Natural killer cell (primary cell): ENCODE measurements at regions not wholly inside any gene's neighbourhood (a gene's known extent, or its start where the extent isn't known, plus 50 kb on each side); places are given as distances from the start of the nearest gene placed in this dataset.

Experiments used
- ATAC-seq, 3 donors: fragments of 150-1000 bp in 2 of 3; fragments of 200-7000 bp in 1 of 3; cut with Tn5 transposase; 1 replicate in 1 of 3; 2 replicates in 2 of 3; pipeline ENCODE4 v1.10.0; 2021; ENCODE audit warnings: mild to moderate bottlenecking in 2 of 3, moderate library complexity in 2 of 3
- DNase-seq, 2 donors: peaks; one replicate each; pipeline versions ENCODE4 v3.0.0 to v3.0.0-alpha.2; 2013 to 2021; ENCODE audit warnings: mixed read lengths in 1 of 2
- H3K27ac ChIP-seq: one replicate; pipeline ENCODE4 v1.5.1; 2013; ENCODE audit warnings: mild to moderate bottlenecking, low read length
- H3K27me3 ChIP-seq: one replicate; pipeline ENCODE4 v1.6.1; 2013; ENCODE audit warnings: low read length; ENCODE audit not compliant: control insufficient read depth, insufficient read depth
- H3K36me3 ChIP-seq: one replicate; pipeline ENCODE4 v1.6.1; 2013; ENCODE audit warnings: low read length; ENCODE audit not compliant: control insufficient read depth, insufficient read depth
- H3K4me1 ChIP-seq: one replicate; pipeline ENCODE4 v1.6.1; 2013; ENCODE audit warnings: low read length; ENCODE audit not compliant: control insufficient read depth, insufficient read depth
- H3K4me3 ChIP-seq: one replicate; pipeline ENCODE4 v1.5.1; 2013; ENCODE audit warnings: low read length
- H3K9me3 ChIP-seq: one replicate; pipeline ENCODE4 v1.6.1; 2013; ENCODE audit warnings: low read length; ENCODE audit not compliant: control insufficient read depth, insufficient read depth
- H3K27ac Mint-ChIP-seq, 2 donors: one replicate each; pipeline ENCODE4 v1.8.0; 2022; ENCODE audit warnings: mild to moderate bottlenecking in 2 of 2, mixed read lengths in 2 of 2, moderate library complexity in 1 of 2
- H3K27me3 Mint-ChIP-seq, 2 donors: one replicate each; pipeline ENCODE4 v1.8.0; 2022; ENCODE audit warnings: low read depth in 2 of 2, mixed read lengths in 2 of 2
- H3K36me3 Mint-ChIP-seq: one replicate; pipeline ENCODE4 v1.8.0; 2022; ENCODE audit warnings: mixed read lengths
- H3K4me1 Mint-ChIP-seq, 2 donors: one replicate each; pipeline ENCODE4 v1.8.0; 2022; ENCODE audit warnings: mixed read lengths in 2 of 2
- H3K4me3 Mint-ChIP-seq: one replicate; pipeline ENCODE4 v1.8.0; 2022; ENCODE audit warnings: mild to moderate bottlenecking, moderate library complexity, mixed read lengths
- H3K9me3 Mint-ChIP-seq, 2 donors: one replicate each; pipeline ENCODE4 v1.8.0; 2022; ENCODE audit warnings: mixed read lengths in 2 of 2
- WGBS: methylation state at CpG from one replicate; pipeline ENCODE4 v1.1.7; 2013; ENCODE audit warnings: missing lambda C conversion rate; ENCODE audit not compliant: insufficient coverage; 5-methylcytosine and 5-hydroxymethylcytosine counted together
- intact Hi-C: fragments of 100-400 bp; cut with micrococcal nuclease; formaldehyde crosslinking; loops from one replicate; pipeline ENCODE4 v1.14.2; 2022
- TF ChIP-seq, protein P1 (sequence below): fragments of 200-600 bp; IDR thresholded peaks from one replicate; pipeline ENCODE4 v1.8.0; 2022; ENCODE audit warnings: antibody characterized with exemption

DNA sequence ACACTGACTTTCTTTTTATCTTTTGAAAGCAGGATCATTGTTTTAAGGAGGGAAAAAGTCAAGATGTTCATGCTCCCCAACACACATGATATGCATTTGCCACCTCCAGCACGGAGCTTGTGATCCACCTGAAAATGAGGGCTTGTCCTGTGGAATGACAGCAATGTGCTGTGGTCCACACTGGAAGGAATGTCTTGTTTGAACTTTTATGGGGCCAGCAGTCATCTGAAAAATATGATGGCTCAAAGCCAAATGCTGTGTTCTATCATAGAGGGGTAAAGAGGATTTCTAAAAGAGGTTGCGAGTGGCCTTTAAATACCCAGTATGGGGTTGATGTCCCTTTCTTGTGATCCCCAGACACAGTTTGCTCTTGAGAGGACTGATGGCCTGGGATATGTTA, 226.5 kb upstream of the SPRED2 start:
- Mint-ChIP-seq H3K27me3 (peaks cover 10 to 24% of the 10 kb centered on the region in 2 donors), H3K9me3 (no peaks in the 10 kb centered on the region), H3K4me3 (no peak overlapping the region), H3K4me1 (no peaks in the 10 kb centered on the region), H3K27ac (no peak overlapping the region), H3K36me3 (no peaks in the 10 kb centered on the region)
- WGBS, result 86% methylated on average over 2 of the region's 2 CpGs
- Histone ChIP-seq H3K27me3 (no peaks in the 10 kb centered on the region), H3K4me3 (no peak overlapping the region), H3K4me1 (no peaks in the 10 kb centered on the region), H3K27ac (no peak overlapping the region), H3K9me3 (no peaks in the 10 kb centered on the region), H3K36me3 (no peaks in the 10 kb centered on the region)
- TF ChIP-seq, protein P1, sequence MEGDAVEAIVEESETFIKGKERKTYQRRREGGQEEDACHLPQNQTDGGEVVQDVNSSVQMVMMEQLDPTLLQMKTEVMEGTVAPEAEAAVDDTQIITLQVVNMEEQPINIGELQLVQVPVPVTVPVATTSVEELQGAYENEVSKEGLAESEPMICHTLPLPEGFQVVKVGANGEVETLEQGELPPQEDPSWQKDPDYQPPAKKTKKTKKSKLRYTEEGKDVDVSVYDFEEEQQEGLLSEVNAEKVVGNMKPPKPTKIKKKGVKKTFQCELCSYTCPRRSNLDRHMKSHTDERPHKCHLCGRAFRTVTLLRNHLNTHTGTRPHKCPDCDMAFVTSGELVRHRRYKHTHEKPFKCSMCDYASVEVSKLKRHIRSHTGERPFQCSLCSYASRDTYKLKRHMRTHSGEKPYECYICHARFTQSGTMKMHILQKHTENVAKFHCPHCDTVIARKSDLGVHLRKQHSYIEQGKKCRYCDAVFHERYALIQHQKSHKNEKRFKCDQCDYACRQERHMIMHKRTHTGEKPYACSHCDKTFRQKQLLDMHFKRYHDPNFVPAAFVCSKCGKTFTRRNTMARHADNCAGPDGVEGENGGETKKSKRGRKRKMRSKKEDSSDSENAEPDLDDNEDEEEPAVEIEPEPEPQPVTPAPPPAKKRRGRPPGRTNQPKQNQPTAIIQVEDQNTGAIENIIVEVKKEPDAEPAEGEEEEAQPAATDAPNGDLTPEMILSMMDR, result no peak
- intact Hi-C loops, result no loop called here
- no peak for DNase-seq
- no peak for ATAC-seq

DNA sequence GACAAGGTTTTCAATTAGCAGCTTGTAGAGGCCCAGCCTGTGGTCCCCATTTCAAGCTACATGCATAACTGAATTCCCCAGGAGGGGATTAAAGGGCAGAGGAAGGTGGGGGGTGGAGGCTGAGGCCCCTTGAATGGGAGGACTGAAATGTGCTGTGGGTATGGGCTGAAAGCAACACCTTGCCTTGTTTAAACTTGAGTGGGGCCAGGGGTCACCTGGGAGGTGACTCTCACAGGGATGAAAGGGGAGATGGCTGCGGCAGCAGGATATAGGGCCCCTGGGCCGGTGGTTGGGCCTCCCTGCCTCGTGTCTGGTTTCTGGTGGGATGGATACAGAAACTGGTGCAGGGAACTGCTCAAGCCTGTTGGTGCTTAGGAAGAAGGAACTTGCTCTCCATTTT, 225.9 kb upstream of the SPRED2 start:
- Mint-ChIP-seq H3K36me3 (no peaks in the 10 kb centered on the region), H3K4me3 (no peak overlapping the region), H3K27me3 (peaks cover 10 to 26% of the 10 kb centered on the region in 2 donors), H3K9me3 (no peaks in the 10 kb centered on the region), H3K4me1 (no peaks in the 10 kb centered on the region), H3K27ac (no peak overlapping the region)
- no peaks in the 10 kb centered on the region for H3K36me3 ChIP-seq
- H3K27ac ChIP-seq, result no peak overlapping the region
- DNase-seq (no peak), ATAC-seq (no peak)
- no peaks in the 10 kb centered on the region for H3K4me1 ChIP-seq
- H3K9me3 ChIP-seq, result no peaks in the 10 kb centered on the region
- intact Hi-C loops, result no loop called here
- TF ChIP-seq, protein P1, result no peak
- H3K4me3 ChIP-seq, result no peak overlapping the region
- WGBS, result 75% methylated on average over 3 of the region's 3 CpGs
- H3K27me3 ChIP-seq, result no peaks in the 10 kb centered on the region

DNA sequence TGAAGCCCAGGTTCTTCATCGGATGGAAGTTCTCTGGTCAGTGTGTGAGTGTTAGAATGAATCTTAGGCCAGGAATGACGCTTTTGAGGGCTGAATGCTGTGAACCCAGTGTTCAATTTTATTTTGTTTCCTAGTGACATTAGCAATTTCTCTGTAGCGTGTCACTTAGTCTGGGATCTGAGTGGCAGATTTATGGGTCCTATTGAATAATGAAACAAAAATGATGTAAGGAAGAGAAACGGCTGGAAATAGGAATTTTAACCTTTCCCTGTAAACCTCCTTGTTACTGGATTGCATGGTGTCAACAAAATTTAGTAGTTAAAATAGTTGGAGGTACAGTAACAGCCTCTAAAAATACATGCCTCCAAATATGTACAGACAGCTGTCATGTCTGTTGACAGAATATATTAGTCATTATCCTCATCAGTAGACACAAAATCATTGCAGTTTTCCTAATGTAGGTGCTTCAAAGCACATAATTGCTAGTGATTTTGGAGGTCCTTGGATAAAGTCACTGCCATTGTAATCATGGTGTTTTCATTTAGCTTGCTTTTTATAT, 223.8 kb upstream of the SPRED2 start:
- 92% methylated on average over 4 of the region's 4 CpGs for WGBS
- no peak for ATAC-seq
- Histone ChIP-seq H3K27ac (no peak overlapping the region), H3K4me3 (no peak overlapping the region), H3K36me3 (no peaks in the 10 kb centered on the region), H3K9me3 (no peaks in the 10 kb centered on the region), H3K4me1 (no peaks in the 10 kb centered on the region), H3K27me3 (no peaks in the 10 kb centered on the region)
- H3K36me3 Mint-ChIP-seq, result no peaks in the 10 kb centered on the region
- TF ChIP-seq, protein P1, result no peak
- H3K9me3 Mint-ChIP-seq, result no peaks in the 10 kb centered on the region
- no peaks in the 10 kb centered on the region for H3K4me1 Mint-ChIP-seq
- DNase-seq, result no peak
- no peak overlapping the region for H3K4me3 Mint-ChIP-seq
- intact Hi-C loops, result no loop called here
- no peak overlapping the region for H3K27ac Mint-ChIP-seq
- H3K27me3 Mint-ChIP-seq, result peaks cover 10 to 20% of the 10 kb centered on the region in 2 donors

DNA sequence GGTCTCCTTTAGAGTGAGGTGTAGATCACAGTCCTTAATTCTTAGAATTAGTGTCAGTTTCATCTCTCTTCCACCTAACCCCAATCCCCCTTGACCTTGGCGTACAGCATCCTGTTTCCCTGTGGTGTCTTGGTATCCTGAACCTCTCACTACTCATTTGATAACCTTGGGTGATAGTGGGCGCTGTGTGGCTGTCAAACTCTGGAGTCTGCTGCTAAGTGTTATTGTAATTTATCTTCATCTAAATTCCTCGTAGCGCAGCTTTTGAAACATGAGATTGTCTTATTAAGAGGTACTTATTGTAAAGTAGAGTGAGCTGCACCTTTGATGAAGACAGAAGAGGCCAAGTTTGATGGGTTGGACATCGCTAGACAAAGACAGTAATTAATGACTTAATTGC, 222.6 kb upstream of the SPRED2 start:
- Histone ChIP-seq H3K27me3 (no peaks in the 10 kb centered on the region), H3K4me1 (no peaks in the 10 kb centered on the region), H3K27ac (no peak overlapping the region), H3K4me3 (no peak overlapping the region), H3K36me3 (no peaks in the 10 kb centered on the region), H3K9me3 (no peaks in the 10 kb centered on the region)
- no peaks in the 10 kb centered on the region for H3K9me3 Mint-ChIP-seq
- WGBS, result 81% methylated on average over 4 of the region's 5 CpGs
- H3K27me3 Mint-ChIP-seq, result peaks cover 14 to 20% of the 10 kb centered on the region in 2 donors
- intact Hi-C loops, result no loop called here
- no peak overlapping the region for H3K27ac Mint-ChIP-seq
- DNase-seq (no peak), ATAC-seq (no peak)
- TF ChIP-seq, protein P1, result no peak
- H3K4me1 Mint-ChIP-seq, result no peaks in the 10 kb centered on the region
- H3K4me3 Mint-ChIP-seq, result no peak overlapping the region
- no peaks in the 10 kb centered on the region for H3K36me3 Mint-ChIP-seq
